HL-60 (cell line): ENCODE measurements at regions not wholly inside any gene's neighbourhood (a gene's known extent, or its start where the extent isn't known, plus 50 kb on each side); places are given as distances from the start of the nearest gene placed in this dataset.
A peak's percentile ranks its signal among the peaks of the same experiment; 100 is the strongest.

ENCODE experiments used
- DNase-seq, 2 experiments: peaks; one replicate each; pipeline ENCODE4 v3.0.0-alpha.2; 2010 to 2020; ENCODE audit warnings: low read depth in 1 of 2, low spot score in 1 of 2
- H3K27ac ChIP-seq: fragments of 250-450 bp; sonication (Bioruptor Pico); replicated peaks from 2 replicates; pipeline ENCODE4 v1.5.1; 2020; ENCODE audit warnings: mild to moderate bottlenecking, moderate library complexity
- H3K27me3 ChIP-seq: fragments of 250-450 bp; sonication (Bioruptor Pico); 2 replicates; pipeline ENCODE4 v1.5.1; 2021; ENCODE audit warnings: mild to moderate bottlenecking, moderate library complexity; ENCODE audit not compliant: insufficient read depth, poor library complexity, severe bottlenecking
- H3K4me3 ChIP-seq: replicated peaks from 2 replicates; pipeline ENCODE4 v1.5.1; 2011; ENCODE audit warnings: mild to moderate bottlenecking, control low read depth, low read length; ENCODE audit not compliant: insufficient read depth
- GABPA ChIP-seq: IDR thresholded peaks from 2 replicates; pipeline ENCODE4 v1.6.1; 2012; ENCODE audit warnings: low read depth
- POLR2AphosphoS5 ChIP-seq: IDR thresholded peaks from 2 replicates; pipeline ENCODE4 v1.6.1; 2012; ENCODE audit warnings: low read depth
- SPI1 ChIP-seq: IDR thresholded peaks from 2 replicates; pipeline ENCODE4 v1.6.1; 2012; ENCODE audit warnings: low read depth, mild to moderate bottlenecking, borderline replicate concordance
- TF ChIP-seq, protein P1 (sequence below): IDR thresholded peaks from 2 replicates; pipeline ENCODE4 v1.6.1; 2012; ENCODE audit warnings: low read depth; ENCODE audit not compliant: insufficient replicate concordance
- TF ChIP-seq, protein P2 (sequence below): IDR thresholded peaks from one replicate; pipeline ENCODE4 v1.5.1; 2011; ENCODE audit warnings: low read length, control low read depth, inconsistent platforms; ENCODE audit not compliant: insufficient read depth

DNA sequence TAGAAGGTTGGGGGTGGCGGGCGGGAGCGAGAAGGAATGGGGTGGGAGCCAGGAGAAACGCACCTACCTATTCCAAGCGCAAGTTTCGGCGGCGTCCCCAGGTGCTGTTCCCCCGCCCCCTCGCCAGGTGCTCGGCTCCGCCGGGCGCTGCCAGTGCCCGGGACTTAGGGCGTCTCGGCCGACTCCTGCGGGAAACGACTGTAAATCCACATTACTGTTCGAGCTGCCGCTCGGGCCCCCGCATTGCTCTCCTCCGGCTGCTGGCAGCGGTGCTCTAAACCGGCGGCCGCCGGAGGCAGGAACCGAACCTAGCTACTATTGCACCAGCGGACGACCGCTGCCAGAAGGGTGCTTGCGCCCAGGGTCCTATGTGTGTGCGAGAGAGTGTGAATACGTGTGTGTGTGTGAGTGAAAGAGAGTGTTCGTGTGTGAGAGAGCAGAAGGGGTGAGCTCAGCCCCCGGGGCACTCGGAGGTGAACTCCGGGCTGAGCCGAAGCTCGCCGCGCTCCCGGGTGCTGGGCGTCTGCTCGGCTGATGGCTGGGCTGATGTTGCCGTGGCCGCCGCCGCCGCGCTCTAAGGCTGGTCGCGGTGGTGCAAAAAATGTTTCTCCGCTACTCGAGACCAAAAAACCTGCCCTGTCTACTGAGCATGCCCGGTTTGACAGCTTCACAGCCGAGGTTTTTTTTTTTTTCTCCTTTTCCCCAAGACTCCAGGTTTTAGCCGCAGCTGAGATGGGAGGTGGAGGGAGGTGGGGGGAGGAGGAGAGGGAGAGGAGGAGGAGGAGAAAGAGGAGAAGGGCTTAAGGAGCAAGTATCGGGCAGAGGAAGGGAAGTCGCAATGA is 115.7 kb upstream of the TEX13C start:
- Histone ChIP-seq H3K27ac (no peak overlapping the region), H3K4me3 (peak overlapping the region; percentile 33), H3K27me3 (peaks cover 16% of the 10 kb centered on the region)
- DNase-seq = peak in 1 of 2 experiments; percentile 18
- no peak for TF ChIP-seq GABPA
- TF ChIP-seq POLR2AphosphoS5 = no peak
- TF ChIP-seq, protein P1, sequence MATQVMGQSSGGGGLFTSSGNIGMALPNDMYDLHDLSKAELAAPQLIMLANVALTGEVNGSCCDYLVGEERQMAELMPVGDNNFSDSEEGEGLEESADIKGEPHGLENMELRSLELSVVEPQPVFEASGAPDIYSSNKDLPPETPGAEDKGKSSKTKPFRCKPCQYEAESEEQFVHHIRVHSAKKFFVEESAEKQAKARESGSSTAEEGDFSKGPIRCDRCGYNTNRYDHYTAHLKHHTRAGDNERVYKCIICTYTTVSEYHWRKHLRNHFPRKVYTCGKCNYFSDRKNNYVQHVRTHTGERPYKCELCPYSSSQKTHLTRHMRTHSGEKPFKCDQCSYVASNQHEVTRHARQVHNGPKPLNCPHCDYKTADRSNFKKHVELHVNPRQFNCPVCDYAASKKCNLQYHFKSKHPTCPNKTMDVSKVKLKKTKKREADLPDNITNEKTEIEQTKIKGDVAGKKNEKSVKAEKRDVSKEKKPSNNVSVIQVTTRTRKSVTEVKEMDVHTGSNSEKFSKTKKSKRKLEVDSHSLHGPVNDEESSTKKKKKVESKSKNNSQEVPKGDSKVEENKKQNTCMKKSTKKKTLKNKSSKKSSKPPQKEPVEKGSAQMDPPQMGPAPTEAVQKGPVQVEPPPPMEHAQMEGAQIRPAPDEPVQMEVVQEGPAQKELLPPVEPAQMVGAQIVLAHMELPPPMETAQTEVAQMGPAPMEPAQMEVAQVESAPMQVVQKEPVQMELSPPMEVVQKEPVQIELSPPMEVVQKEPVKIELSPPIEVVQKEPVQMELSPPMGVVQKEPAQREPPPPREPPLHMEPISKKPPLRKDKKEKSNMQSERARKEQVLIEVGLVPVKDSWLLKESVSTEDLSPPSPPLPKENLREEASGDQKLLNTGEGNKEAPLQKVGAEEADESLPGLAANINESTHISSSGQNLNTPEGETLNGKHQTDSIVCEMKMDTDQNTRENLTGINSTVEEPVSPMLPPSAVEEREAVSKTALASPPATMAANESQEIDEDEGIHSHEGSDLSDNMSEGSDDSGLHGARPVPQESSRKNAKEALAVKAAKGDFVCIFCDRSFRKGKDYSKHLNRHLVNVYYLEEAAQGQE = no peak
- TF ChIP-seq SPI1 = no peak
- TF ChIP-seq, protein P2, sequence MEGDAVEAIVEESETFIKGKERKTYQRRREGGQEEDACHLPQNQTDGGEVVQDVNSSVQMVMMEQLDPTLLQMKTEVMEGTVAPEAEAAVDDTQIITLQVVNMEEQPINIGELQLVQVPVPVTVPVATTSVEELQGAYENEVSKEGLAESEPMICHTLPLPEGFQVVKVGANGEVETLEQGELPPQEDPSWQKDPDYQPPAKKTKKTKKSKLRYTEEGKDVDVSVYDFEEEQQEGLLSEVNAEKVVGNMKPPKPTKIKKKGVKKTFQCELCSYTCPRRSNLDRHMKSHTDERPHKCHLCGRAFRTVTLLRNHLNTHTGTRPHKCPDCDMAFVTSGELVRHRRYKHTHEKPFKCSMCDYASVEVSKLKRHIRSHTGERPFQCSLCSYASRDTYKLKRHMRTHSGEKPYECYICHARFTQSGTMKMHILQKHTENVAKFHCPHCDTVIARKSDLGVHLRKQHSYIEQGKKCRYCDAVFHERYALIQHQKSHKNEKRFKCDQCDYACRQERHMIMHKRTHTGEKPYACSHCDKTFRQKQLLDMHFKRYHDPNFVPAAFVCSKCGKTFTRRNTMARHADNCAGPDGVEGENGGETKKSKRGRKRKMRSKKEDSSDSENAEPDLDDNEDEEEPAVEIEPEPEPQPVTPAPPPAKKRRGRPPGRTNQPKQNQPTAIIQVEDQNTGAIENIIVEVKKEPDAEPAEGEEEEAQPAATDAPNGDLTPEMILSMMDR = no peak

DNA sequence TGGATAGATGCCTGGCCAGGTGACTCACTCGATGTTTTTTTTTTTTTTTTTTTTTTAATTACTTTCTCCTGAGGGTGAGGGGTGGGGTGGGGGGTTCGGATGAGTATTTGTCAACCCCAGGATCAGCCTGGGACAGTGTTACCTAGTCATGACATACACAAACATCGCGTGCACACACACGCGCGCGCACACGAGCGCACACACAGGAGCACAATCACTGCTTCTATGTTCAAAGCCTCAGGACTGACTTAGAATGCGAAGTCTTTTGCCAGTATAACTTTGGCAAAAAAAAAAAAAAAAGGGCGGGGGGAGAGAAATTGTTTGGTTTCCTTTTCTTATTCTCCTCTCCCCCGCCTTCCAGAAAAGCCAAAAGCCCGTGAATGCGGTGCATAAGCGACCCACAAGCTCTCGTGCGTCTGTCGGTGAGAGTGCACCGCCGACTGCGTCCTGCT is 115.0 kb upstream of the TEX13C start:
- H3K4me3 ChIP-seq = peak overlapping the region; percentile 33
- no peak for TF ChIP-seq GABPA
- TF ChIP-seq, protein P2 = no peak
- no peak for TF ChIP-seq SPI1
- no peak for TF ChIP-seq POLR2AphosphoS5
- TF ChIP-seq, protein P1 = no peak
- peaks cover 15% of the 10 kb centered on the region for H3K27me3 ChIP-seq
- no peak for DNase-seq
- no peak overlapping the region for H3K27ac ChIP-seq

DNA sequence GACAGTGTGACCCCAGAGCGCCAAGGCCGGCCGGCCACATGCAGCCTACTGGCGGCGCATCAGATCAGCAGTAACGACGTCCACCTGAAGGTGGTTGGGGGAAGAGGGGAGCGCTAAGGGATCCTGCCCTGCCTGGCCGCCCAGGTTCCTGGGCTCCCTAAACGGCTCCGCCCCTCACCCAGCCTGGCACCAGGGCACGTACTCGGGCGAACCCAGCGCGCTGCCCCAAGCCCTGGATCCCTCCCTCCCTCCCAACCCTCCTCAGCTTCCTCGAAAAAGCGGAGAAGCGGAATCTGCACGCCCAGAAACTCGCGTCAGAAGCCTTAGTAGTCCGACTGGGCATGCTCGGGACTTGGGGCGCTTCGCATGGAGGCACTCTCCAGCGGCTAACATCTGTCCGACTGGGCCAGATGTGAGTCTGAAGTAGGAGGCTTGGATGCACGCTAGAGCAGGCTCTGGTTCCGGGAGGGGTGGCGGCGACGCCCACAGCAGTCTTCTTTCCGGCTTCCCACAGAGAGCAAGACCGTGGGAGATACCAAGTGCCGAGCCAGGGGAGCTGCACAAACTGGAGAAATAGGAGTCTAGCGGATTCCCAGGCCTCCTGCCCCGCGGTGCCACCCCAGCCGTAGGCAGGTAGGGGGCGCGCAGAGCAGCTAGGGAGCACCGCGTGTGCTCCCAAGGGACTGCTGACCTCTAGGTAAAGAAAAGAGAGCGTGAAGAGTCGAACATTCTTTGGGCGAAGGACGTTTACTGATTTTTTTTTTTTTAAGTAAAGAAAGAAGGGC is 114.3 kb upstream of the TEX13C start:
- peak; percentile 27 to 59 for DNase-seq
- TF ChIP-seq POLR2AphosphoS5 = 0 out of 2 replicates have a peak, but pooled peaks have one; percentile 6
- TF ChIP-seq SPI1 = no peak
- TF ChIP-seq, protein P2 = no peak
- TF ChIP-seq, protein P1 = no peak
- no peak for TF ChIP-seq GABPA
- Histone ChIP-seq H3K4me3 (peak overlapping the region; percentile 33), H3K27ac (0 out of 2 replicates have a peak overlapping the region, but pooled peaks have one; percentile 21), H3K27me3 (peaks cover 13% of the 10 kb centered on the region)
